ENCODE measurements at regions not wholly inside any gene's neighbourhood (a gene's known extent, or its start where the extent isn't known, plus 50 kb on each side); places are given as distances from the start of the nearest gene placed in this dataset.

DNA sequence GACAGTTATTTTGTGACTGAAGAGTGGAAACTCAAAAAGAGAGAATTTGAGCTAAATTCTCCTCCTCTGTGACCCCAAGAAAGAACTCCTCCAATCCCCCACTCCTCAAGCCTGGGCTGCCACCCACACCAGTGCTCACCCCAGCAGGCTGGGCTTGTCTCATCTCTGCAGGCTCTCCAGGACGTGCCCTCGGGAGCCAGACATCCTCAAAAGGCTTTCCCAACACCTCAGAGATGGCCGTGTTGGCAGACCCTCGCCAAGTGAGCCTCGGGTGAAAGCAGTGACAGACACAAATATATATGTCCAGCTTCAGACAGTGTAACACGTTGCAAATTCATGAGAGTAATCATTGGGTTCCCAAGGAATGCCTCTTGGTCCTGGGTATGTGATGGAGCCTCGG is 377.7 kb upstream of the SALL3 start:
- Histone ChIP-seq H3K27me3 (no peaks in the 10 kb centered on the region), H3K4me3 (no peak overlapping the region), H3K36me3 (no peaks in the 10 kb centered on the region), H3K9me3 (no peaks in the 10 kb centered on the region)
- DNase-seq = no peak

- H3K4me3 ChIP-seq = no peak overlapping the region
- H3K9me3 ChIP-seq = no peaks in the 10 kb centered on the region
- DNase-seq = no peak
- no peaks in the 10 kb centered on the region for H3K27me3 ChIP-seq
- no peaks in the 10 kb centered on the region for H3K36me3 ChIP-seq
Observed at GRCh38 chr18:78602430-78602829, 377.2 kb upstream of the SALL3 start.

DNA sequence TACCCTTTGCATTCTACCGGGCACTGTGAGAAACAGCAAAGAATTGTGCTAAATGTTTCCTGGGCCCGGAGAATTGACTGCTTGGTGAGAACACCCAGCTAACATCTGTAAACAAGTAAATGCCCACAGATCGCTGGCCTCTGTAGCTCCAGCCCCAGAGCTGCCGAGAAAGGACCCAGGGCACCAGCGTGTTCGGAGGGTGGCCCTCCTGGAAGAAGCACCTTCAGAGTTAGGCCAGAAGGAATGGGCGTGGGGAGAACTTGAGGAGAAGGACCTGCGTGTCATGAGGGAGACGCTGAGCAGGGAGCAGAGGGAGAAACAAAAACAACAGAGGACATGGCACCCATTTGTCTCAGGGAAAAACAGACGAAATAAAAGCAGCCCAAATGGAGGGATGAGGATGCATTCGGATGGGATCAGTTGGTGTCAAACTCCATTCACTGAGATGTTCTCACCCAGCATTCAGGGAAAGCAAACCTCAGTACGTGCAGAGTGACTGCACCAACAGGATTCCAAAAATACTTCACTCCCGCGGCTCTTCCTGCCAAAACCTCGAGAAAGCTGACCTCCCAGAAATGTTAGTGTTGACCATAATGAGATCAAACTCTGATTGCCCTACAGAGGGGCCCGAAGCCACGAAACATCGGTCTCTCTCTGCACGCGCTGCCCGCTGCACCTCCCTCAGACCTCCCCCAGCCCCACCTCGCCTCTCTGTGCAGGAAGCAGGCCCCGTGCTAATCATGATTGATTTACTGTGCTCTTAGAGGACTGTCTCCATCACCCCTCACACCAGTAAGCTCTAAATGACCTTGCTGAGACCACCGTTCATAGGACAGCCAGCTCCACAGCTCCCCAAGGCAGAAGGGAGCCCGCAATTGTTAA is 376.3 kb upstream of the SALL3 start:
- DNase-seq = no peak
- no peak overlapping the region for H3K4me3 ChIP-seq
- H3K27me3 ChIP-seq = no peaks in the 10 kb centered on the region
- H3K36me3 ChIP-seq = no peaks in the 10 kb centered on the region
- H3K9me3 ChIP-seq = no peaks in the 10 kb centered on the region

GRCh38 chr18:78605255-78605654 is 374.4 kb upstream of the SALL3 start:
- Histone ChIP-seq H3K27me3 (no peaks in the 10 kb centered on the region), H3K36me3 (no peaks in the 10 kb centered on the region), H3K9me3 (no peaks in the 10 kb centered on the region), H3K4me3 (no peak overlapping the region)
- DNase-seq = no peak

- Histone ChIP-seq H3K9me3 (no peaks in the 10 kb centered on the region), H3K36me3 (no peaks in the 10 kb centered on the region), H3K27me3 (no peaks in the 10 kb centered on the region), H3K4me3 (no peak overlapping the region)
- peak; percentile 8 for DNase-seq
Observed at GRCh38 chr18:78607221-78607620, 372.4 kb upstream of the SALL3 start.

GRCh38 chr18:78607784-78608183 is 371.8 kb upstream of the SALL3 start:
- H3K9me3 ChIP-seq = no peaks in the 10 kb centered on the region
- H3K36me3 ChIP-seq = no peaks in the 10 kb centered on the region
- H3K4me3 ChIP-seq = no peak overlapping the region
- H3K27me3 ChIP-seq = no peaks in the 10 kb centered on the region
- DNase-seq = no peak

DNA sequence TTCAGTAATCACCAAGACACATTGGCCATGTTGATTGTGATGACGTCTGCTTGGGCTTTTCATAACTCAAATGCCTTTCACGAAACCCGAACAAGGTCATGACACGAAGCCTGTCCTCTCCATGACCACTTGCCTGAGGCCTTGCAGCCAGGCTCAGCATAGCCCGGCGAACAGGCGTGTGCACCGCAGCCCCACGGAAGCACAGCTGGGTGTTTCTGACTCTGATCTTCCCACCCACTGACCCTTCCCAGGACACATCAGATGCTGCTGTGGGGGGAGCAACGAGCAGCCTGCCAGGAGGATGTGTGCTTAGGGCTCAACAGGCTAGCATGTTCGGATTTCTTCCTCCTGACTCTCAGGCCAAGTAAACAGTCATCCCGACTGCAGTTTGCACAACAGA is 369.4 kb upstream of the SALL3 start:
- DNase-seq = no peak

DNA sequence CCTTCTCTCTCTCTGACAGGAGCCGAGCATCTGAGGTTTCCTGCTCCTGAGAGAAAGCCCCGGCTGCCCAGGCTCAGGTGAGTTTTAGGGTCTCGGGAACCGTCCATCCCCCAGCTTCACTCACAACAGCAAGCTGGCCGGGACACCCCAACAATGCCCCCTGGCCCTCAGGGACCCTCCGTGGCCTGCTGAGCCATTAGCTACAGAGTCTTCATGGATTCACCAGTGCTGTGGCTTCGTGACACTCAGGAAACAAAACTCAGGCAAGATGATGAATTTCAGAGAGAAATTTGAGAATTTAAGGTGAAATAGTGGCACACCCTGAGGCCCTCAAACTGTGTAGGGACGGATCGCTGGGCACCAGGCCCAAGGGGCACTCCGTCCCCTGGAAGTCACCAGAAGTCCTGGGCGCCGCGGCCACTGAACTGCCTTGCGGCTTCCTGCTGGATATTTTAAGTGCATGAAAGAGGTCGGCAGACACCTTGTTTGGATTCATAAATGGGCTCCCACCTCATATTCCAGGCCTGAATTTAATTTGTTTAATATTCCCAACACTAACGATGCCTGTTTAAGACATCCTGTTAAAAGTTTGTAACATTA is 368.3 kb upstream of the SALL3 start:
- DNase-seq = no peak
- Histone ChIP-seq H3K27me3 (no peaks in the 10 kb centered on the region), H3K9me3 (no peaks in the 10 kb centered on the region), H3K4me3 (no peak overlapping the region), H3K36me3 (no peaks in the 10 kb centered on the region)

More for the DNA sequence above, 369.4 kb upstream of the SALL3 start:
- no peak overlapping the region for H3K4me3 ChIP-seq
- H3K27me3 ChIP-seq = no peaks in the 10 kb centered on the region
- H3K36me3 ChIP-seq = no peaks in the 10 kb centered on the region
- no peaks in the 10 kb centered on the region for H3K9me3 ChIP-seq

DNA sequence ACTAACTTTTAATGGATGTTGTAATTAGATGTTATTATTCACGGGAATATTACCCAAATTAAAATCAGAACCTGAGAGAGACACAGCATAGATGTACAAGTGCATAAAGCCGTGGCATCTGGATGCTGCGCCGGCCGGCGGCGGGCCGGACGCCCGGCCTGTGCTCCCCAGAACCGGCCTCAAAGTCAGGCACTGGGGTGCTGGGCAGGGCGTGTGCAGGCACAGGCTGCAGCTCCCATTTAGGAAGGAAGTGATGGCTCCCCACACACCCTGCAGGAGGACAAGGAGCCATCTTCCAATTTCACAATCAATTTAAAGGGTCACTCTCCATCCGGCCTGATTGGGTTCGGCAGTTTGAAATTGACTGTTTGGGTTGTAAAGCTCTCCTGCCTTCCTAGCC is 367.7 kb upstream of the SALL3 start:
- Histone ChIP-seq H3K4me3 (no peak overlapping the region), H3K27me3 (no peaks in the 10 kb centered on the region), H3K9me3 (no peaks in the 10 kb centered on the region), H3K36me3 (no peaks in the 10 kb centered on the region)
- no peak for DNase-seq

DNA sequence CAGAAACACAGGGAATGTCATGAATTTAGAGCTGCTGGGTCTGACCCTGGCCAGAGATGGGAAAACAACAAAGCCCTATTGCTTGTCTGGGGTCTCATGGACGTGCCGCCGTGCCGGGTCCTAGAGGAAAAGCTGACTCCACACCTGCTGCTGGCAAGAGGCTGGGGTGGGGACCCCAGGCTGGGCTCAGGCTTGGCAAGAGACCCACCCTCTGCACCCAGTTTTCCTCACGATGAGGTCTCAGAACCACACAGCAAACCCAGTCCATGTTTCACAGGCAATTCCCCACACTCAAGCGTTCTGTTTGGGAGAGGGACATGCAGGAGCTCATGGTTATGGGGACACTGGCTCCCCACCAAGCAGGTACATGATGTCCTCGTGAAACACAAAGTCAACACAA is 367.3 kb upstream of the SALL3 start:
- Histone ChIP-seq H3K4me3 (no peak overlapping the region), H3K9me3 (no peaks in the 10 kb centered on the region), H3K27me3 (no peaks in the 10 kb centered on the region), H3K36me3 (no peaks in the 10 kb centered on the region)
- no peak for DNase-seq

DNA sequence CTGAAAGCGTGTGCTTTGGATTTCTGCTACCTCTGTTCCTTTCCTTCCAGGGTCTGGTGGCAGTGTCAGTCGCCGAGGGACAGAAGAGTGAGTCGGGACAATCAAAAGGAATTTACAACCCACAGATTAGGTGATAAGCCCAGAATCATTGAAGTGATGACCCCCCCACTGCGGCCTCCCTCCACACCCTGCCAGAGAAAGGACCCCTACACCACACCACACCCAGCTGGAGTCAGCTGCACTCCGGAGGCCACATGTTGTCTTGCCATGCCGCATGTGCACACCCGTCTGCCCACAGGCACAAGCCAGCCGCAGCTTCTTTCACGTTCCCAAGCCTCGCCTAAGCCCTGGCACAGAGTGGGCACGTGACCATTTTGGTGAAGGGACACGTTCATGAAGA is 366.8 kb upstream of the SALL3 start:
- DNase-seq = no peak
- Histone ChIP-seq H3K9me3 (no peaks in the 10 kb centered on the region), H3K27me3 (no peaks in the 10 kb centered on the region), H3K4me3 (no peak overlapping the region), H3K36me3 (no peaks in the 10 kb centered on the region)

DNA sequence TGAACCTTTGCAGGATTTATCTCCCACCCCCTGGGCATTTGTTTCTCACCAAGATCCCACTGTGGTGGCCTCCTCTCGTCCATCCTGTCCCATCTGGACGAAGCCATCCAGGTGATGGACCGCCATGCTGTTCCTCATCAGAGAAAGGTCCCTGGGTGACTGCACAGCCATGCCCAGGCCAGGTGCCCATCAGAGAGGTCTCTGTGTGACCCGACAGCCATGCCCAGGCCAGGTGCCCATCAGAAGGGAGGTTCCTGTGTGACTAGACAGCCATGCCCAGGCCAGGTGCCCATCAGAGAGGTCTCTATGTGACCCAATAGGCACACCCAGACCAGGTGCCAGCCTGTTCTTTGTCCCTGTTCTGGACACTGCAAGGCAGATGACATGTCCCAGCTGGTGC is 360.9 kb upstream of the SALL3 start:
- DNase-seq = no peak
- Histone ChIP-seq H3K36me3 (no peaks in the 10 kb centered on the region), H3K4me3 (no peak overlapping the region), H3K9me3 (no peaks in the 10 kb centered on the region), H3K27me3 (no peaks in the 10 kb centered on the region)

GRCh38 chr18:78619854-78620253 is 359.8 kb upstream of the SALL3 start:
- Histone ChIP-seq H3K27me3 (no peaks in the 10 kb centered on the region), H3K36me3 (no peaks in the 10 kb centered on the region), H3K4me3 (no peak overlapping the region), H3K9me3 (no peaks in the 10 kb centered on the region)
- no peak for DNase-seq

GRCh38 chr18:78620326-78620725 is 359.3 kb upstream of the SALL3 start:
- DNase-seq = no peak
- no peaks in the 10 kb centered on the region for H3K36me3 ChIP-seq
- H3K27me3 ChIP-seq = no peaks in the 10 kb centered on the region
- H3K4me3 ChIP-seq = no peak overlapping the region
- H3K9me3 ChIP-seq = no peaks in the 10 kb centered on the region

- Histone ChIP-seq H3K4me3 (no peak overlapping the region), H3K9me3 (no peaks in the 10 kb centered on the region), H3K27me3 (no peaks in the 10 kb centered on the region), H3K36me3 (no peaks in the 10 kb centered on the region)
- DNase-seq = no peak
Observed at GRCh38 chr18:78621141-78621755, 358.4 kb upstream of the SALL3 start.

DNA sequence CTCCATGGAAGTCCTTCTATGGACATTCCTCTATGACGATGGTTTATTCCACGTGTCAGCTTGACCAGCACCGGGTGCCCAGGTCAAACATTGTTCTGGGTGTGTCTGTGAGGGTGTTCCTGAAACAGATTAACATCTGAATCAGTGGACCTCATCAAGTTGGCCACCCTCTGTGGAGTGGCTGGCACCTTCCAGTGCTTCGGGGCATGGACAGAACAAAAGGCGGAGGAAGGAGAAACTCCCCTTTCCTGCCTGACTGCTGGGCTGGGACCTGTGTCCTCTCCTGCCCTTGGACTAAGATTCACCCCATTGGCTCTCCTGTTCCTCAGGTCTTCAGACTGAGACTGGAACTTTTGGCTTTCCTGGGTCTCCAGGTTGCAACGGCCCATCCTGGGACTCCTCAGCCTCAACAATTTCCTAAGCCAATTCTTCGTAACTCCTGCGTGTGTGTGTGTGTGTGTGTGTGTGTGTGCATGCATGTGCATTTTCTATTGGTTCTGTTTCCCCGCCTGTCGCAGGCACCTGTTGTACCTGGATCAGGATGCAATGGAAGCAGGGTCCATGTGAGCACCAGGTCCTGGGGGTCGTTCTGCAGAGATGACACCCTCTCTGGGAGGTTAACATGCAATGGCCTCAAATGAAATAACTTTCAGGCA is 357.2 kb upstream of the SALL3 start:
- no peak for DNase-seq
- Histone ChIP-seq H3K36me3 (no peaks in the 10 kb centered on the region), H3K4me3 (no peak overlapping the region), H3K27me3 (no peaks in the 10 kb centered on the region), H3K9me3 (no peaks in the 10 kb centered on the region)

DNA sequence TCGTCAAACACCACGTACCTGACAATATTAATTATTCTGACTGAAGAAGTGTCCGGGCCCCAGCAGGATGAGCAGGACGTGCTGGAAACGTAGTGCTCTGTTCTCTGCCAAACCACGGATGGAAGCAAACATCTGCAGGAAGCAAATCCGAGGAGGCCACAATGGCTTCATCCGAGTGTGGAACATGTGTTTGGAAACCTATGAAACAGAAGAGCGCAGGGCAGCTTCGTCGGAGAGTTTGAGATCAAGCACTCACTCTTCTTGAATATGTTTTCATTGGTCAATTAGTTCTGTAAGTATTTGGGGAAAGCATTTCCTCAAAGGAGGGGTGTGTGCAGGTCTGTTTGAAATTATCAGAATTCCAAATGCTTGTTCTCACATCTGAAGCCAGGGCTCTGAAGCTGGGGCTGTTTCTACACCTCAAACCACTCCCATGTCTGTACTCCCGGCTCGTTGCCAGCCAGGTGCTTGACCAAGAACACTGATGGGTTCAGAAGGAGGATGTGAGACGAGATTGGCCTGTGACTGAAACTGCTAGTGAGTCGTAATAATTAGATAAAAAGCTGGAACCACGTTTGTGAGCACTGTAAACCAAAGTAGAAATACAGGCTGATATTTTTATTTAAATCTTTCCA is 356.6 kb upstream of the SALL3 start:
- H3K9me3 ChIP-seq = no peaks in the 10 kb centered on the region
- DNase-seq = no peak

More for the DNA sequence above, 356.6 kb upstream of the SALL3 start:
- H3K4me3 ChIP-seq = no peak overlapping the region
- no peaks in the 10 kb centered on the region for H3K27me3 ChIP-seq
- H3K36me3 ChIP-seq = no peaks in the 10 kb centered on the region
